GM12874 (cell line): ENCODE measurements at regions not wholly inside any gene's neighbourhood (a gene's known extent, or its start where the extent isn't known, plus 50 kb on each side); places are given as distances from the start of the nearest gene placed in this dataset.

Experiments used
- TF ChIP-seq, protein P1 (sequence below): IDR thresholded peaks from 2 replicates; pipeline ENCODE4 v1.5.1; 2011; ENCODE audit warnings: low read depth, mild to moderate bottlenecking, control low read depth, low read length, moderate library complexity; ENCODE audit not compliant: insufficient read depth

- TF ChIP-seq, protein P1, sequence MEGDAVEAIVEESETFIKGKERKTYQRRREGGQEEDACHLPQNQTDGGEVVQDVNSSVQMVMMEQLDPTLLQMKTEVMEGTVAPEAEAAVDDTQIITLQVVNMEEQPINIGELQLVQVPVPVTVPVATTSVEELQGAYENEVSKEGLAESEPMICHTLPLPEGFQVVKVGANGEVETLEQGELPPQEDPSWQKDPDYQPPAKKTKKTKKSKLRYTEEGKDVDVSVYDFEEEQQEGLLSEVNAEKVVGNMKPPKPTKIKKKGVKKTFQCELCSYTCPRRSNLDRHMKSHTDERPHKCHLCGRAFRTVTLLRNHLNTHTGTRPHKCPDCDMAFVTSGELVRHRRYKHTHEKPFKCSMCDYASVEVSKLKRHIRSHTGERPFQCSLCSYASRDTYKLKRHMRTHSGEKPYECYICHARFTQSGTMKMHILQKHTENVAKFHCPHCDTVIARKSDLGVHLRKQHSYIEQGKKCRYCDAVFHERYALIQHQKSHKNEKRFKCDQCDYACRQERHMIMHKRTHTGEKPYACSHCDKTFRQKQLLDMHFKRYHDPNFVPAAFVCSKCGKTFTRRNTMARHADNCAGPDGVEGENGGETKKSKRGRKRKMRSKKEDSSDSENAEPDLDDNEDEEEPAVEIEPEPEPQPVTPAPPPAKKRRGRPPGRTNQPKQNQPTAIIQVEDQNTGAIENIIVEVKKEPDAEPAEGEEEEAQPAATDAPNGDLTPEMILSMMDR: no peak
Observed at GRCh38 chr15:96019114-96019513, 311.4 kb upstream of the NR2F2 start.

- TF ChIP-seq, protein P1: no peak
Observed at GRCh38 chr15:96020133-96020532, 310.4 kb upstream of the NR2F2 start.

DNA sequence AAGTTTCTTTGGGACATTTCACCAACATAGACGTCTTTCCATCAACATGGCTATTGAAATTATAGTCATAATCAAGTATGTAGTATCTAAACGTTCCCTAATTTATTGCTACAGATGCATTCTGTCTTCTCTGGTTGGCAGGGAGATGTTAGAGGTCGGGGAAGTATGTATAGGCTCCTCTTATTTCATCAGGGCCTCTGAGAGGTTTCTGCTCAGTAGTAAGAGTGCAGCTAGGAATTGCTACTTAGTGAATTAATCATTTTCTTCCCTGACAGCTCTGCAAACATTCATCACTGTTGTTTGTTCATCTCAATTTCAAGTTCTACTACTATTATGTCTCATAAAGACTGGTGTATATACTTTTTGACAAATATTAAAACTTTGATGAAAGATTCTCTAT is 309.7 kb upstream of the NR2F2 start:
- TF ChIP-seq, protein P1: no peak

DNA sequence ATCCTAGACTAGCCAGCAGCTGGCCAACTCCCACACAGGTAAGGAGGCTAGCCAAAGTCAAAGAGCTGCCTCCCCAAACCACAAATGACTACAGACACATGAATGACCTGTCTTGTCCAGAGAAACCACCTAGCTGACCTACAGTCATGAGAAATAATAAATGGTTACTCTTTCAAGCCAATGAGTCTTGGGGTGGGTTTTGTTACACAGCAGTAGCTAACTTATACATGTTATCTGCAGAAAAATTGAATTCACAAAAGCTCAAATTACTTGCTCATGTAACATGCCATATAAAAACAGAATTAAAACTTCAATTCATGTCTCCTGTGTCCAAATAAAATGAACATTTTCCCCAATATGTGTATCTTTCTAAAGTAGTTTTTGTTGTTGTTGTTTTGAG is 307.4 kb upstream of the NR2F2 start:
- TF ChIP-seq, protein P1: no peak

DNA sequence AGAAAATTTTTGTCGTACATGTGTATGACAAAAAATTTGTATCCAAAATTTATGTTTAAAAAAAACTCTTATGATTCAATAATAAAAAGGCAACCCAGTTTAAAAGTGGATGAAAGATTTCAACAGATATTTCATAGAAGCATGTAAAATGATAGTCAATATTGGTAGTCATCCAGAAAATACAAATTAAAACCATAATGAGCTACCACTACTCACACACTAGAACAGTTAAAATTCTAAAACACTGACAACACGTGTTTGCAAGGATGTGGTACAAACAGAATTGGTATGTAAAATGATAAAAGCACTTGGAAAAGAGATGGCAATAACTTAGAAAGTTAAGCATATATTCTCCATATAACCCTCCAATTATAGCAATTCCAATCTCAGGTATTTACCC is 303.0 kb upstream of the NR2F2 start:
- TF ChIP-seq, protein P1: no peak

DNA sequence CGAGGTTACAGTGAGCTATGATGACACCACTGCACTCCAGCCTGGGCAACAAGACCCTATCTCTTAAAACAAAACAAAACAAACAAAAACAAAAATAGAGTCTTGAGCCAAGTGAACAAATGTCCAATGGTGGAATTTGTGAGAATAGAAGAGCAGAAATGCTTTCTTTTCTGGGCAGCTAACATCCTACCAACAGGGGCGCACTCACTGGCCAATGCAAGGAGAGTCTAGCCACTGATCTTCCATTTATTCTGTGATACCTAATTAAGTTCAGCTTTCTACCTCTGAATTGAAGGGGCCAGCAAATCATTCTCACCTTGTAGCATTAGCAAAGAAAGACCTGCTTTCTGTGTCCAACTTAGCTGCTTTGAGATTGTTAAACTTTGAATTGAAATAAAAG is 301.9 kb upstream of the NR2F2 start:
- TF ChIP-seq, protein P1: peak; percentile 35

- TF ChIP-seq, protein P1: no peak
Observed at GRCh38 chr15:96029172-96029571, 301.3 kb upstream of the NR2F2 start.
